Ishikawa (cell line): ENCODE measurements at regions not wholly inside any gene's neighbourhood (a gene's known extent, or its start where the extent isn't known, plus 50 kb on each side); places are given as distances from the start of the nearest gene placed in this dataset.

Source experiments
- CEBPB ChIP-seq: IDR thresholded peaks from 2 replicates; pipeline ENCODE4 v1.6.1; 2012
- CREB1 ChIP-seq: IDR thresholded peaks from 2 replicates; pipeline ENCODE4 v1.6.1; 2012; ENCODE audit warnings: low read depth
- EGR1 ChIP-seq: IDR thresholded peaks from 2 replicates; pipeline ENCODE4 v1.6.1; 2012
- EP300 ChIP-seq: IDR thresholded peaks from 2 replicates; pipeline ENCODE4 v1.6.1; 2012; ENCODE audit warnings: borderline replicate concordance
- FOXM1 ChIP-seq: IDR thresholded peaks from 2 replicates; pipeline ENCODE4 v1.6.1; 2012; ENCODE audit warnings: low read depth, borderline replicate concordance
- NFIC ChIP-seq: IDR thresholded peaks from 2 replicates; pipeline ENCODE4 v1.6.1; 2012
- RAD21 ChIP-seq: IDR thresholded peaks from 2 replicates; pipeline ENCODE4 v1.6.1; 2012; ENCODE audit warnings: low read depth
- TAF1 ChIP-seq: IDR thresholded peaks from 2 replicates; pipeline ENCODE4 v1.6.1; 2012; ENCODE audit warnings: low read depth, mild to moderate bottlenecking
- TCF12 ChIP-seq: IDR thresholded peaks from 2 replicates; pipeline ENCODE4 v1.6.1; 2012; ENCODE audit warnings: low read depth
- TEAD4 ChIP-seq: IDR thresholded peaks from 2 replicates; pipeline ENCODE4 v1.6.1; 2012
- YY1 ChIP-seq: IDR thresholded peaks from 2 replicates; pipeline ENCODE4 v1.6.1; 2012; ENCODE audit warnings: low read depth
- ZBTB7A ChIP-seq: IDR thresholded peaks from 2 replicates; pipeline ENCODE4 v1.6.1; 2012; ENCODE audit warnings: low read depth
- TF ChIP-seq, protein P1 (sequence below): IDR thresholded peaks from 2 replicates; pipeline ENCODE4 v1.6.1; 2012; ENCODE audit warnings: low read depth, mild to moderate bottlenecking
- TF ChIP-seq, protein P2 (sequence below): IDR thresholded peaks from 2 replicates; pipeline ENCODE4 v1.6.1; 2012
- TF ChIP-seq, protein P3 (sequence below): IDR thresholded peaks from 2 replicates; pipeline ENCODE4 v1.6.1; 2012

DNA sequence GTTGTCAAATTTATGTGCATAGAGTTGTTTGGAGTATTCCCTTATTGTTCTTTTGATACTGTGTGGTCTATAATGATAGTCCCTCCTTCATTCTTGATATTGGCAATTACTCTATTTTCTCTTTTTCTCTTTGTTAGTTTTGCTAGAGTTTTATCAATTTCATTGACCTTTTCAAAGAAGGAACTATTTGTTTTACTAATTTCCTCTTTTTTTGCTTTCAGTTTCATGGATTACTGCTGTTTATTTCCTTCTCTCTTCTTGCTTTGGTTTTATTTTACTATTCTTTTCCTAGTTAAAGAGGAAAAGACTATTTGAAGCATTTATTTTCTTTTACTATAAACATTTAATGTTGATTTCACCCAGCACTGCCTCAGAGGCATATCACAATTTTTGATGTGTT is 250.9 kb upstream of the PELI2 start:
- no peak for TF ChIP-seq CREB1
- TF ChIP-seq, protein P1, sequence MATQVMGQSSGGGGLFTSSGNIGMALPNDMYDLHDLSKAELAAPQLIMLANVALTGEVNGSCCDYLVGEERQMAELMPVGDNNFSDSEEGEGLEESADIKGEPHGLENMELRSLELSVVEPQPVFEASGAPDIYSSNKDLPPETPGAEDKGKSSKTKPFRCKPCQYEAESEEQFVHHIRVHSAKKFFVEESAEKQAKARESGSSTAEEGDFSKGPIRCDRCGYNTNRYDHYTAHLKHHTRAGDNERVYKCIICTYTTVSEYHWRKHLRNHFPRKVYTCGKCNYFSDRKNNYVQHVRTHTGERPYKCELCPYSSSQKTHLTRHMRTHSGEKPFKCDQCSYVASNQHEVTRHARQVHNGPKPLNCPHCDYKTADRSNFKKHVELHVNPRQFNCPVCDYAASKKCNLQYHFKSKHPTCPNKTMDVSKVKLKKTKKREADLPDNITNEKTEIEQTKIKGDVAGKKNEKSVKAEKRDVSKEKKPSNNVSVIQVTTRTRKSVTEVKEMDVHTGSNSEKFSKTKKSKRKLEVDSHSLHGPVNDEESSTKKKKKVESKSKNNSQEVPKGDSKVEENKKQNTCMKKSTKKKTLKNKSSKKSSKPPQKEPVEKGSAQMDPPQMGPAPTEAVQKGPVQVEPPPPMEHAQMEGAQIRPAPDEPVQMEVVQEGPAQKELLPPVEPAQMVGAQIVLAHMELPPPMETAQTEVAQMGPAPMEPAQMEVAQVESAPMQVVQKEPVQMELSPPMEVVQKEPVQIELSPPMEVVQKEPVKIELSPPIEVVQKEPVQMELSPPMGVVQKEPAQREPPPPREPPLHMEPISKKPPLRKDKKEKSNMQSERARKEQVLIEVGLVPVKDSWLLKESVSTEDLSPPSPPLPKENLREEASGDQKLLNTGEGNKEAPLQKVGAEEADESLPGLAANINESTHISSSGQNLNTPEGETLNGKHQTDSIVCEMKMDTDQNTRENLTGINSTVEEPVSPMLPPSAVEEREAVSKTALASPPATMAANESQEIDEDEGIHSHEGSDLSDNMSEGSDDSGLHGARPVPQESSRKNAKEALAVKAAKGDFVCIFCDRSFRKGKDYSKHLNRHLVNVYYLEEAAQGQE, result no peak
- no peak for TF ChIP-seq FOXM1
- no peak for TF ChIP-seq RAD21
- TF ChIP-seq TEAD4, result no peak
- TF ChIP-seq EGR1, result no peak
- no peak for TF ChIP-seq CEBPB
- no peak for TF ChIP-seq TAF1
- TF ChIP-seq, protein P2, sequence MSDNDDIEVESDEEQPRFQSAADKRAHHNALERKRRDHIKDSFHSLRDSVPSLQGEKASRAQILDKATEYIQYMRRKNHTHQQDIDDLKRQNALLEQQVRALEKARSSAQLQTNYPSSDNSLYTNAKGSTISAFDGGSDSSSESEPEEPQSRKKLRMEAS, result no peak
- no peak for TF ChIP-seq YY1
- no peak for TF ChIP-seq NFIC
- TF ChIP-seq, protein P3, sequence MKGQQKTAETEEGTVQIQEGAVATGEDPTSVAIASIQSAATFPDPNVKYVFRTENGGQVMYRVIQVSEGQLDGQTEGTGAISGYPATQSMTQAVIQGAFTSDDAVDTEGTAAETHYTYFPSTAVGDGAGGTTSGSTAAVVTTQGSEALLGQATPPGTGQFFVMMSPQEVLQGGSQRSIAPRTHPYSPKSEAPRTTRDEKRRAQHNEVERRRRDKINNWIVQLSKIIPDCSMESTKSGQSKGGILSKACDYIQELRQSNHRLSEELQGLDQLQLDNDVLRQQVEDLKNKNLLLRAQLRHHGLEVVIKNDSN, result no peak
- TF ChIP-seq TCF12, result no peak
- no peak for TF ChIP-seq ZBTB7A
- no peak for TF ChIP-seq EP300

DNA sequence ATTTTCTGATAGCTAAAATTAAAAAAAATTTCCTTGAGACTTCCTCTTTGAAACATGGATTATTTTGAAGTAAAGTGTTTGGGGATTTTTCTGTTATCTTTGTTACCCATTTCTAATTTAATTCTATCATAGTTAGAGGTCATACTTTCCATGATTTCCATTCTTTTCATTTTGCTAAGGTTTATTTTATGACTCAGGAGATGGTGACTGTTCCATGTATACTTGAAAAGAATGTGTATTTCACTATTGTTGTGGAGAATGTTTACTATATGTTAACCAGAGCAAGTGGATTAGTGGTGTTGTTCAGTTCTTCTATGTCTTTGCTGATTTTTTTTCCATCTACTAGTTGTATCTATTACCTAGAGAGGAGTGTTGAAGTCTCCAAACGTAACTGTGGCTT is 250.5 kb upstream of the PELI2 start:
- TF ChIP-seq RAD21 (no peak), TEAD4 (no peak), EP300 (no peak)
- TF ChIP-seq, protein P2, result no peak

DNA sequence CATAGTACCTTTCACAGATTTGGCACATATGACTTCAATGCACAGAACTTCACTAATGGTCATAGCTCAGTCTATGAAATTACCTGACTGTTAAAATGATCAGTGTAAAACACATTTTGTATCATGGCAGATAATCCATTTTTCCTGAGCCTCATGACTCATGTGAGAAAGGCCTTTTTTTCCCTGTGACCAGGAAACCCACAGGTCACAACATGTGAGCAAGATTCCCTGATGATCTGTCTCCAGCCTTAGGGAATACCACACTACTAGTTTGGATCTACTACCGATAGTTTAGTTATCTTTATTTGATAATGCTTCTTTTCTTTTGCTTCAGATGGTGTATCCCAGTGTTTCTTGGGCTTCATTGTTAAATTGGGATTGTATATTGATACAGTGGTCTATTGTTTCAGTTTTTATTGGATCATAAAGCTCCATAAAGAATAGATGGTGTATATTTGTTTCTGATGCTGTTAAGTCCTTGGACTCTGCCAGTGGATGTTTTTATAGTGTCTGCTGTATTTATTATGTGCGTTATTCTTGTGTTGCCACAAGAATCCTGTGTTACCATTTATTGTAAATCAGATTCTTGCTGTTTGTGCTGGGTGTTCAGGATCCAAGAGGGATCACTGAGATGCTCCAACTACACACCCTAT is 248.7 kb upstream of the PELI2 start:
- no peak for TF ChIP-seq TCF12
- no peak for TF ChIP-seq CREB1
- TF ChIP-seq, protein P1, result no peak
- no peak for TF ChIP-seq ZBTB7A
- TF ChIP-seq YY1, result no peak
- TF ChIP-seq, protein P2, result no peak
- TF ChIP-seq TEAD4, result no peak
- no peak for TF ChIP-seq EGR1
- no peak for TF ChIP-seq EP300

DNA sequence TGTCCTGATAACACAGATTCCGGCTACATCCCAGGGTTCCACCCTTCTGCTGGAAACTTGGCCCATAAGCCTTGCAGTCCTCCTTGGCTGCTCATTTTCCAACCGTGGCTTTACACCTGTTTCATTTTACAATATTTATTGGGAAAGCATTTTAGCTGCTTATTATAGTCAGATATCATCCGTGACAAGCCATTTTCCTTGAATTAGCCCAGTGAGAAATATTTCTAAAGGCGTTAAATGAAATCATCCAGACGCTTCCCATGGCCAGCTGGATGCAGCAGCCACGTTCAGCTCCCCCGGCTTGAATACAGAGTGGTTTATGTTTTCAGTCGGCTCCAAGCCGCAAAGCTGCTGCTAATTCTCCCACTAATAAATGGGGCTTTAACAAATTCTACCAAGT is 245.0 kb upstream of the PELI2 start:
- TF ChIP-seq NFIC (no peak), FOXM1 (no peak), TEAD4 (no peak), RAD21 (no peak), ZBTB7A (no peak), EP300 (no peak), YY1 (no peak)
- TF ChIP-seq, protein P2, result no peak
- TF ChIP-seq, protein P3, result no peak

DNA sequence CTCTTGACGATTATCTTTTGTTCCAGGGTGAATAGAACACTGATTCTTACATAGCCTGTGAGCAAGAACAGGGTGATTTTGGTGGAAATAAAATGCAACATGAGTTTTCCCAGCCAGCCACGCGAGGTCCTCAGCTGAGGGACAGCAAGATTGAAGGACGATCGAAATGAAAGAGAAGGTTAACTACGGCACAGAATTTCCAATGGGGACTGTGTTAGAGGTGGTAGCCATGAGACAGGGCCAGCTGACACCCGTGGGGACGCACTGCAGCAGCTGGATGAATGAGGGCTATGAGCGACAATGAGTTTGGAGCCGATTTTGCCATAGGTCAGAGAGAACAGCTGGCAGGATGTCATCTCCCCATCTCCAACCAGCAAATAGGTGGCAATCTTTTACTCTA is 243.4 kb upstream of the PELI2 start:
- TF ChIP-seq, protein P2, result no peak
- TF ChIP-seq TEAD4 (no peak), EGR1 (no peak), TCF12 (no peak), RAD21 (no peak), FOXM1 (no peak), YY1 (no peak), CREB1 (no peak), NFIC (no peak), CEBPB (no peak), TAF1 (no peak), EP300 (no peak), ZBTB7A (no peak)
- TF ChIP-seq, protein P3, result no peak
- TF ChIP-seq, protein P1, result no peak
